ENCODE measurements at regions not wholly inside any gene's neighbourhood (a gene's known extent, or its start where the extent isn't known, plus 50 kb on each side); places are given as distances from the start of the nearest gene placed in this dataset.

DNA sequence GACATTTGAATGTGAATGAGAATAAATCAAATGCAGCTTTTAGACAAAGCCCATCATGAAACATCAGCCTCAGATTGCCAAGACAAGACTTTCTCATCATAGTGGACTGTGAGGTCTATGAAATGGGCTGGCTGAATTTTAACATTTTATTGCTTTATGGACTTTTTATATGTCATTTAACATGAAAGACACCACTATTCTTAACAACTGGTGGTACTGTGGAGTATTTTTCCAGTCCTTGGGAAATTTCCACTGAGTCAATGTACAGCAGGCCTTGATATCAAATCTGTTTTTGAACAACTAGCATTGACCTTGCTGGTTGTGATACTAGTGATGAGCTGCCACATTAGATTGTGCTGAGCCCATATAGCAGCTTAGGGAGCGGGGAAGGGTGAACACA lies 326.6 kb upstream of the CITED2 start:
- TF ChIP-seq, protein P1, sequence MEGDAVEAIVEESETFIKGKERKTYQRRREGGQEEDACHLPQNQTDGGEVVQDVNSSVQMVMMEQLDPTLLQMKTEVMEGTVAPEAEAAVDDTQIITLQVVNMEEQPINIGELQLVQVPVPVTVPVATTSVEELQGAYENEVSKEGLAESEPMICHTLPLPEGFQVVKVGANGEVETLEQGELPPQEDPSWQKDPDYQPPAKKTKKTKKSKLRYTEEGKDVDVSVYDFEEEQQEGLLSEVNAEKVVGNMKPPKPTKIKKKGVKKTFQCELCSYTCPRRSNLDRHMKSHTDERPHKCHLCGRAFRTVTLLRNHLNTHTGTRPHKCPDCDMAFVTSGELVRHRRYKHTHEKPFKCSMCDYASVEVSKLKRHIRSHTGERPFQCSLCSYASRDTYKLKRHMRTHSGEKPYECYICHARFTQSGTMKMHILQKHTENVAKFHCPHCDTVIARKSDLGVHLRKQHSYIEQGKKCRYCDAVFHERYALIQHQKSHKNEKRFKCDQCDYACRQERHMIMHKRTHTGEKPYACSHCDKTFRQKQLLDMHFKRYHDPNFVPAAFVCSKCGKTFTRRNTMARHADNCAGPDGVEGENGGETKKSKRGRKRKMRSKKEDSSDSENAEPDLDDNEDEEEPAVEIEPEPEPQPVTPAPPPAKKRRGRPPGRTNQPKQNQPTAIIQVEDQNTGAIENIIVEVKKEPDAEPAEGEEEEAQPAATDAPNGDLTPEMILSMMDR (conservative IDR thresholded peaks at IDR 0.05): no peak
- TF ChIP-seq EZH2 (IDR thresholded peaks at IDR 0.05; ENCODE audit: low read depth): no peak

All from PC-9 (cell line).